ENCODE measurements at regions not wholly inside any gene's neighbourhood (a gene's known extent, or its start where the extent isn't known, plus 50 kb on each side); places are given as distances from the start of the nearest gene placed in this dataset.

- Histone ChIP-seq H3K9me3 (no peaks in the 10 kb centered on the region), H3K27ac (no peak overlapping the region), H3K4me1 (ENCODE audit: control insufficient read depth in 1 of 2, low read depth in 2 of 2) (no peaks in the 10 kb centered on the region), H3K36me3 (no peaks in the 10 kb centered on the region), H3K27me3 (replicated peaks; ENCODE audit: insufficient read depth) (no peaks in the 10 kb centered on the region), H3K4me3 (no peak overlapping the region)
- no peak for TF ChIP-seq CTCF (IDR thresholded peaks at IDR 0.05)
- no peak for ATAC-seq (ENCODE audit: insufficient number of reproducible peaks, low FRiP score, low read depth)
- DNase-seq (ENCODE audit: low spot score), result no peak
These were observed 232.0 kb downstream of the MDFIC start for GRCh38 chr7:115153769-115154477.

- H3K9me3 ChIP-seq, result no peaks in the 10 kb centered on the region
- H3K4me1 ChIP-seq (ENCODE audit: control insufficient read depth in 1 of 2, low read depth in 2 of 2), result no peaks in the 10 kb centered on the region
- no peak overlapping the region for H3K4me3 ChIP-seq
- no peak overlapping the region for H3K27ac ChIP-seq
- DNase-seq (ENCODE audit: low spot score) (no peak), ATAC-seq (ENCODE audit: insufficient number of reproducible peaks, low FRiP score, low read depth) (no peak)
- H3K27me3 ChIP-seq (replicated peaks; ENCODE audit: insufficient read depth), result no peaks in the 10 kb centered on the region
- no peaks in the 10 kb centered on the region for H3K36me3 ChIP-seq
- TF ChIP-seq CTCF (IDR thresholded peaks at IDR 0.05), result no peak
These were observed 231.3 kb downstream of the MDFIC start for GRCh38 chr7:115153176-115153575.

- no peaks in the 10 kb centered on the region for H3K36me3 ChIP-seq
- TF ChIP-seq CTCF (IDR thresholded peaks at IDR 0.05), result no peak
- no peak overlapping the region for H3K27ac ChIP-seq
- no peaks in the 10 kb centered on the region for H3K27me3 ChIP-seq (replicated peaks; ENCODE audit: insufficient read depth)
- H3K9me3 ChIP-seq, result no peaks in the 10 kb centered on the region
- DNase-seq (ENCODE audit: low spot score), result no peak
- ATAC-seq (ENCODE audit: insufficient number of reproducible peaks, low FRiP score, low read depth), result no peak
- no peak overlapping the region for H3K4me3 ChIP-seq
- no peaks in the 10 kb centered on the region for H3K4me1 ChIP-seq (ENCODE audit: control insufficient read depth in 1 of 2, low read depth in 2 of 2)
These were observed 224.3 kb downstream of the MDFIC start for GRCh38 chr7:115146148-115146547.

GRCh38 chr7:115145512-115145911, 223.6 kb downstream of the MDFIC start:
- no peak overlapping the region for H3K27ac ChIP-seq
- no peaks in the 10 kb centered on the region for H3K27me3 ChIP-seq (replicated peaks; ENCODE audit: insufficient read depth)
- no peaks in the 10 kb centered on the region for H3K36me3 ChIP-seq
- H3K9me3 ChIP-seq, result no peaks in the 10 kb centered on the region
- no peak for DNase-seq (ENCODE audit: low spot score)
- no peak for ATAC-seq (ENCODE audit: insufficient number of reproducible peaks, low FRiP score, low read depth)
- TF ChIP-seq CTCF (IDR thresholded peaks at IDR 0.05), result no peak
- H3K4me3 ChIP-seq, result no peak overlapping the region
- H3K4me1 ChIP-seq (ENCODE audit: control insufficient read depth in 1 of 2, low read depth in 2 of 2), result no peaks in the 10 kb centered on the region

- H3K9me3 ChIP-seq, result no peaks in the 10 kb centered on the region
- ATAC-seq (ENCODE audit: insufficient number of reproducible peaks, low FRiP score, low read depth), result no peak
- no peaks in the 10 kb centered on the region for H3K27me3 ChIP-seq (replicated peaks; ENCODE audit: insufficient read depth)
- no peak for DNase-seq (ENCODE audit: low spot score)
- no peak for TF ChIP-seq CTCF (IDR thresholded peaks at IDR 0.05)
- H3K36me3 ChIP-seq, result no peaks in the 10 kb centered on the region
- no peak overlapping the region for H3K27ac ChIP-seq
- no peak overlapping the region for H3K4me3 ChIP-seq
- peaks cover 0 to 9% of the 10 kb centered on the region in 2 donors for H3K4me1 ChIP-seq (ENCODE audit: control insufficient read depth in 1 of 2, low read depth in 2 of 2)
These were observed 215.9 kb downstream of the MDFIC start for GRCh38 chr7:115137816-115138215.

All from thoracic aorta (tissue), 2 donors.